GM13976 (cell line): ENCODE measurements at regions not wholly inside any gene's neighbourhood (a gene's known extent, or its start where the extent isn't known, plus 50 kb on each side); places are given as distances from the start of the nearest gene placed in this dataset.

ENCODE experiments used
- DNase-seq: peaks from one replicate; pipeline ENCODE4 v3.0.0; 2012; ENCODE audit warnings: low spot score
- in situ Hi-C: fragments of 300-500 bp; cut with MboI; formaldehyde crosslinking; loops from one replicate; pipeline ENCODE4 v1.12.0; 2022; ENCODE audit warnings: low sequenced_read_pairs, mixed read lengths, inconsistent platforms; ENCODE audit not compliant: unreplicated experiment
- TF ChIP-seq, protein P1 (sequence below): IDR thresholded peaks from 2 replicates; pipeline ENCODE4 v1.5.1; 2012; ENCODE audit warnings: borderline replicate concordance, mild to moderate bottlenecking; ENCODE audit not compliant: insufficient read depth; ENCODE audit errors: extremely low read depth, missing control alignments, control extremely low read depth

DNA sequence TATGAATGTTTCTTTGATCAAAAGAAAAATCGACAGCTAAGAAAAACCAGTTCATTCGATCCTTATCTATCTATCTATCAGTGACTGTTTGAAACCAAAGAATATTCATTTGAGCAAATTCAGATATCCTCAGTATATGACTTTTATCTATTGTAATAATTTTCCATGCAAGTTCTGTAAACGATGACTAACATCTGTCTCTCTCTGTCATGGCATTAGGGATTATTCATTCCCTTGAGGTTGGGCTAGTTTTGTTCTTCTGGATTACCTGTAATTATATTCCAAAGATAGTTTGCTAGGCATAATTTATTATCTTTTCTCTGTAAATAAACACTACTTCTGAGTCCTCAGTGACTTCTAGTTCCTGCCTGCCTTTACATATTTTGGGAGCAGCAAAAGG is 497.7 kb upstream of the CDH11 start:
- in situ Hi-C loops, result no loop called here
- TF ChIP-seq, protein P1, sequence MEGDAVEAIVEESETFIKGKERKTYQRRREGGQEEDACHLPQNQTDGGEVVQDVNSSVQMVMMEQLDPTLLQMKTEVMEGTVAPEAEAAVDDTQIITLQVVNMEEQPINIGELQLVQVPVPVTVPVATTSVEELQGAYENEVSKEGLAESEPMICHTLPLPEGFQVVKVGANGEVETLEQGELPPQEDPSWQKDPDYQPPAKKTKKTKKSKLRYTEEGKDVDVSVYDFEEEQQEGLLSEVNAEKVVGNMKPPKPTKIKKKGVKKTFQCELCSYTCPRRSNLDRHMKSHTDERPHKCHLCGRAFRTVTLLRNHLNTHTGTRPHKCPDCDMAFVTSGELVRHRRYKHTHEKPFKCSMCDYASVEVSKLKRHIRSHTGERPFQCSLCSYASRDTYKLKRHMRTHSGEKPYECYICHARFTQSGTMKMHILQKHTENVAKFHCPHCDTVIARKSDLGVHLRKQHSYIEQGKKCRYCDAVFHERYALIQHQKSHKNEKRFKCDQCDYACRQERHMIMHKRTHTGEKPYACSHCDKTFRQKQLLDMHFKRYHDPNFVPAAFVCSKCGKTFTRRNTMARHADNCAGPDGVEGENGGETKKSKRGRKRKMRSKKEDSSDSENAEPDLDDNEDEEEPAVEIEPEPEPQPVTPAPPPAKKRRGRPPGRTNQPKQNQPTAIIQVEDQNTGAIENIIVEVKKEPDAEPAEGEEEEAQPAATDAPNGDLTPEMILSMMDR, result no peak
- no peak for DNase-seq

DNA sequence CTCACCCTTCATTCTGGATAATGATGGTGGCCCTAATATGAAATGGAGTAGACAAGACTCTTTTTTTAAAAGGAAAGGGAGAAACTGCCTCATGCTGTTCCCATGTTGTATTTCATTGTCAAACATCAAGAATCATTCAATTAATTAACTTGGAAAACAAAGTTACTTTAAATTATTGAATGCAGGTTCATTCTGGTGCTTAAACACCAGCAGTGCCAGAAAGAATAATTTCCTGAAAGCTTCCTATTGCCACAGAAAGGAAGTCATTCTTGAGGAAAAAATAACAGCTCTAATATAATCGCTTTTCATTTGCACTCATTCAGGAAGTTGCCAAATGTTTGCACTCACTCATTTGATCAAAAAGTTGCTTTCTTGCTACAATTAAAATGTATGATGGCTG is 497.1 kb upstream of the CDH11 start:
- TF ChIP-seq, protein P1, result no peak
- in situ Hi-C loops, result no loop called here
- DNase-seq, result no peak

DNA sequence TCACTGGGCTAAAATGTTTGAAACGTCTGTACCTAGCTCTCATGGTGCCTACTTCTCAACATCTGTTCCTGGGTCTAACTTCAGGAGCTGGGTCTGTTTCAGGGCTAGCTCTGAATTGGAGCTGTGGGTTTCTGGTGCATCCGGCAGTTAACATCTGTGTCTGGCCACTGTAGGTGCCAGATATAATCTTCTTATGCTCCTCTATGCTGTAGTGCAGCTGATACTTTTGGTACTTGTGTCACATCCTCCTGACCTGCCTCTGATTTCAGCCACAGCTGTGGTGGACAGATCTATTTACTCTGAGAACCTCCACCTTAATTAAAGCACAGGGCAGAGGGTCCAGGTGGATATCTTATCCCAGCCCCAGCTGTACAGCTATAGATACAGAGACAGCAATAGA is 496.5 kb upstream of the CDH11 start:
- TF ChIP-seq, protein P1, result no peak
- in situ Hi-C loops, result no loop called here
- DNase-seq, result no peak

DNA sequence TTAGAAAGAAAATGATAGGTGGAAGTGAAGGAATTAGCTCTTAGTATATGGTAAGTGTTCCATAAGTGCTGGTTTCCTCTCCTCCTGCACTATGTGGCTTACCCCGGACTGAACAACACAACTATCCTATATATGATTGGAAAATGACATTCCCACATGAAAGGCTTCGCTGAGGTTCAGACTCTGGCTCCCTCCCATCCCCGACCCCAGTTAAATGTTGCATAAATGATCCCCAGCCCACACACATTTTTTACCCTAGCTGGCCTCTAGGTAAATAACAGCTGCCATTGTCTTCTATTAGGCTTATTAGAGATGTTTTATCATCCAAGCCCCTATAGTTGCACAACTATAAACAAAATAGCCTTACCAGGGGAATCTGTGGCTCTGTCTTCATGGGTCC is 495.6 kb upstream of the CDH11 start:
- TF ChIP-seq, protein P1, result no peak
- no peak for DNase-seq
- in situ Hi-C loops, result no loop called here

DNA sequence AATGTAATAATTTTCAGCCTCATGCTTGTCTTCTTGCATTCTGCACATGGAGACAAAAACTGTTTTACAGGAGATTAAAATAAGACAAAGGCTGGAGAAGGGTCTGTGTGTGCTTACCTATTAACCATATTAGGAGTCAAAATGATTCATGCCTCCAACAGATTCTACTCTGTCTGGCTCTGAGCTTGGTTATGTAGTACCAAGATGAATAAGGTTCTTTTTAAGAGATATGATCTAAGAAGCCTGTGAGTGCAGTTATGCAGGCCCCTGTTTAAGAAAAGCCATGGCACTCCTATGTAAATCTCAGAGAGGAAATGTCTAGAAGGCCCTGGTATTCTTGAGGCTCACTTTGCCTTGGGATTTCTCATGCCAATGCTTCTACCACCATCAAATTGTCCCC is 486.6 kb upstream of the CDH11 start:
- TF ChIP-seq, protein P1, result no peak
- in situ Hi-C loops, result no loop called here
- no peak for DNase-seq

DNA sequence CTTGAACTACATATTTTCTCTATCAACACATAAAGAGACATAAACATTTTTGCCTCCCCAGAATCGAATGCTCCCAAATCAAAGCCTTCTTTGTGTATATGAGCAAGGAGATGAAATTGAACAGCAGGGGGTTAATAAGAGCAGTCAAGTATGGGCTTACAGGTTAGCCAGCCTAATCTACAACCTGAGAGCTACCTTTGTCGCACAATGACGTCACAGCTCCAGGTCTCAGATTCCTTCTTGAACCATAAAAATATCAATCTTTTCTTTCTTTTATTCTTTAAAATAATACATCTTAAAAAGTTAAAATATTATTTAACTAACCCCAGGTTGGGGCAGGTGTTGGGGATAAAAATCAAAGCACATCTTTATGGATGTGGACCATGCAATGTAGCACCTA is 482.9 kb upstream of the CDH11 start:
- in situ Hi-C loops, result no loop called here
- TF ChIP-seq, protein P1, result no peak
- DNase-seq, result no peak

DNA sequence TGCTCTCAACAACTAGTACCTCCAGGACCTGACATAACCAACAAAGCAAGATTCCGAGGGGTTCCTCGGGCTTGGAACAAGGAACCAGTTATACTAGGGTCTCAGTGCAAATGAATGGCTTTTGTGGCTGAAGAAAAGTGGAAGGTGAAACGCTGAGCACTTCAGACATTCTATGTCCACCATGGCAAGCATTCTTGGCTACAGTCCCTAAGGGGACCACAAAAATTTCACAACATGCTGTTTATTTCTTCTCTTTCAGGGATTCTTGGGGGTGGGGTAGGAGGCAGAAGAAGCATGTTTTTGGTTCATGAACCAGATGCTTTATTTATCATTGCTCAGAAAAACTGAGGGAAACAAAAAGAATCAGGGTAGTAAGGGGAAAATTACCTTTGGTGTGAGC is 479.9 kb upstream of the CDH11 start:
- no peak for DNase-seq
- TF ChIP-seq, protein P1, result no peak
- in situ Hi-C loops, result no loop called here
